SU-DHL-6 (cell line): ENCODE measurements at regions not wholly inside any gene's neighbourhood (a gene's known extent, or its start where the extent isn't known, plus 50 kb on each side); places are given as distances from the start of the nearest gene placed in this dataset.

Experiments
- CTCF ChIP-seq: fragments of 200-600 bp; sonication (generic); IDR thresholded peaks from one replicate; pipeline ENCODE4 v1.5.1; 2017; ENCODE audit warnings: antibody characterized with exemption, mild to moderate bottlenecking, low read length, moderate library complexity; ENCODE audit not compliant: insufficient read depth, poor library complexity, severe bottlenecking
- EZH2phosphoT487 ChIP-seq: fragments of 200-600 bp; sonication (generic), shearing (Covaris generic); conservative IDR thresholded peaks from 2 replicates; pipeline ENCODE4 v1.6.1; 2018; ENCODE audit warnings: mild to moderate bottlenecking, antibody characterized with exemption, low read length, moderate library complexity, mixed read lengths

DNA sequence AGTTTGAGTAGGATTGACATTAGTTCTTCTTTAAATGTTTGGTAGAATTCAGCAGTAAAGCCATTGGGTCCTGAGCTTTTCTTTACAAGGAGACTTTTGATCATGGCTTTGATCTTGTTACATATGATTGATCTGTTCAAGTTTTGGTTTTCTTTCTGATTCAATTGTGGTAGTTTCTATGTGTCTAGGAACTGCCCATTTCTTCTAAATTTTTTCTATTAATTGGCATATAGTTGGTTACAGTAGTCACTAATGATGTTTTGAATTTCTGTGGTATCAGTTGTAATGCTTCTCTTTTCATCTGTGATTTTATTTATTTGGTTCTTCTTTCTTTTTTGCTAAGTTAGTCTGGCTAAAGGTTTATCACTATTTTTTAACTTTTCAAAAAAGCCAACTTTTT lies 73.3 kb upstream of the DLGAP1 start:
- TF ChIP-seq CTCF (no peak), EZH2phosphoT487 (no peak)
